ENCODE measurements at regions not wholly inside any gene's neighbourhood (a gene's known extent, or its start where the extent isn't known, plus 50 kb on each side); places are given as distances from the start of the nearest gene placed in this dataset.
"Not testable (repeated sequence)": the region's sequence is repeated elsewhere in the genome, so short reads cannot be mapped to it uniquely, and the experiment has no call there.

GRCh38 chr3:190959077-190959476 is 96.6 kb upstream of the GMNC start:
- no peak overlapping the region for H3K27ac ChIP-seq
- TF ChIP-seq ZFX (IDR thresholded peaks at IDR 0.05; ENCODE audit: borderline replicate concordance), result no peak
- TF ChIP-seq, protein P1, sequence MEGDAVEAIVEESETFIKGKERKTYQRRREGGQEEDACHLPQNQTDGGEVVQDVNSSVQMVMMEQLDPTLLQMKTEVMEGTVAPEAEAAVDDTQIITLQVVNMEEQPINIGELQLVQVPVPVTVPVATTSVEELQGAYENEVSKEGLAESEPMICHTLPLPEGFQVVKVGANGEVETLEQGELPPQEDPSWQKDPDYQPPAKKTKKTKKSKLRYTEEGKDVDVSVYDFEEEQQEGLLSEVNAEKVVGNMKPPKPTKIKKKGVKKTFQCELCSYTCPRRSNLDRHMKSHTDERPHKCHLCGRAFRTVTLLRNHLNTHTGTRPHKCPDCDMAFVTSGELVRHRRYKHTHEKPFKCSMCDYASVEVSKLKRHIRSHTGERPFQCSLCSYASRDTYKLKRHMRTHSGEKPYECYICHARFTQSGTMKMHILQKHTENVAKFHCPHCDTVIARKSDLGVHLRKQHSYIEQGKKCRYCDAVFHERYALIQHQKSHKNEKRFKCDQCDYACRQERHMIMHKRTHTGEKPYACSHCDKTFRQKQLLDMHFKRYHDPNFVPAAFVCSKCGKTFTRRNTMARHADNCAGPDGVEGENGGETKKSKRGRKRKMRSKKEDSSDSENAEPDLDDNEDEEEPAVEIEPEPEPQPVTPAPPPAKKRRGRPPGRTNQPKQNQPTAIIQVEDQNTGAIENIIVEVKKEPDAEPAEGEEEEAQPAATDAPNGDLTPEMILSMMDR (IDR thresholded peaks at IDR 0.05), result no peak

DNA sequence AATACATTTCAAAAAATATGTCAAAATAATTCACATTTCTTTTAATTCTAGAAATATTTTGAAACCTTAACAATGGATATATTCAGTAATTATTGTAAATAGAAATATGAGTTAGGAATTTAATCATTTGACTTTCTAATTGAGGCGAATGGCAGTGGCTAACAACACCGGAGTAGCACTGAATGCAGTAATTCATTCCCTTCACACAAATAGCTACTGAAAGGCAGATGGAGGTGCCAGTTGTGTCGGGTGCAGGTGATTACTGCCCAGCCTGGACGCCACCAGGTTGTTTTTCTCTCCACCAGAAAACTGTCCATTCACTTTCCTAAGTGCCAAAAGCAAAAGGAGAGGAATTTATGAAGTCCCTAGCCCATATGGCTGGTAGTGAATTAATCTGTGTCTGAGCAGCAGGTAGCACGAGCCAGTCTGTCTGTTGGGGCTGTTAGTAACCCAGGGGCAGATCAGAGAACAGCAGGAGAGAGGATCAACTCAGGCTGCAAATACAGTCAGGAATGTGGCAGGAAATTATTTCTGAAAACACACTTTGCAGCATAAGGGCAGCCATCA is 79.3 kb upstream of the GMNC start:
- no peak overlapping the region for H3K27ac ChIP-seq
- TF ChIP-seq ZFX (IDR thresholded peaks at IDR 0.05; ENCODE audit: borderline replicate concordance), result no peak
- TF ChIP-seq, protein P1 (IDR thresholded peaks at IDR 0.05), result no peak

GRCh38 chr3:190934616-190935015 is 72.1 kb upstream of the GMNC start:
- H3K27ac ChIP-seq, result not testable (repeated sequence)

GRCh38 chr3:190926619-190927018 is 64.1 kb upstream of the GMNC start:
- no peak for TF ChIP-seq ZFX (IDR thresholded peaks at IDR 0.05; ENCODE audit: borderline replicate concordance)
- TF ChIP-seq, protein P1 (IDR thresholded peaks at IDR 0.05), result no peak
- H3K27ac ChIP-seq, result no peak overlapping the region

DNA sequence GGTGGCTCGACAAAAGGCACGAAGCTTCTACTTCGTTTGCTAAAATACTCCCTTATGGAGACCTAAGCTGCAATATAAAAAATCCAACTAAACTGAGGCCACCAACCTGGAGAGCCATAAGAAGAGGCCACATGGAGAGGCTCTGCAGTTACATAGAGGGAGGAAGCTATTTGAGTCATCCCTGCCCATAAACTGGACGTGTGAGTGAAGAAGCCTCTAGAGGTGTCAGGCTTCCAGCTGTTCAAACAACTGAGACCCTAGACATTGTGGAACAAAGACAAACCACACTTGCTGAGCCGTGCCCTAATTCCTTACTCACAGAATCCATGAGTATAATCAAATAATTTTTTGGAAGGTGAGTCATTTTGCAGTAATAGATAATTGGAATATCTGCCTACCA is 50.2 kb upstream of the GMNC start:
- no peak overlapping the region for H3K27ac ChIP-seq
- no peak for TF ChIP-seq ZFX (IDR thresholded peaks at IDR 0.05; ENCODE audit: borderline replicate concordance)
- TF ChIP-seq, protein P1 (IDR thresholded peaks at IDR 0.05), result no peak
